ENCODE measurements at regions not wholly inside any gene's neighbourhood (a gene's known extent, or its start where the extent isn't known, plus 50 kb on each side); places are given as distances from the start of the nearest gene placed in this dataset.

GRCh38 chr10:76631036-76631670, 1006.5 kb downstream of the KCNMA1 start:
- Mint-ChIP-seq H3K9me3 (ENCODE audit: insufficient read depth) (no peaks in the 10 kb centered on the region), H3K4me1 (no peaks in the 10 kb centered on the region), H3K27ac (no peak overlapping the region), H3K27me3 (no peaks in the 10 kb centered on the region), H3K4me3 (no peak overlapping the region)
- intact Hi-C loops (cut with micrococcal nuclease), result no loop called here
- ChIA-PET CTCF (interaction anchor here (1.0 kb wide), 1 partner anchor 10 kb away, joined by 3 read pairs; no protein-coding TSS in a partner anchor), POLR2A (no interaction called here)
- Histone ChIP-seq H3K79me2 (ENCODE audit: control insufficient read depth, insufficient read depth, low read length) (no peaks in the 10 kb centered on the region), H3K36me3 (replicated peaks in 1 of 2; ENCODE audit: control extremely low read depth in 1 of 2, control insufficient read depth in 1 of 2, extremely low read depth in 1 of 2, insufficient read depth in 2 of 2, low read length in 1 of 2) (no peaks in the 10 kb centered on the region), H3K4me3 (ENCODE audit: control extremely low read depth in 1 of 5, extremely low read depth in 1 of 5, insufficient read depth in 1 of 5, low read depth in 2 of 5, low read length in 4 of 5) (no peak overlapping the region), H3K9ac (ENCODE audit: low read length) (no peak overlapping the region), H3K27ac (ENCODE audit: low read length in 2 of 2) (no peak overlapping the region), H2AFZ (ENCODE audit: insufficient read depth, low read depth, low read length, poor library complexity, severe bottlenecking) (no peak overlapping the region), H3K4me1 (ENCODE audit: control insufficient read depth in 2 of 2, insufficient read depth in 2 of 2, low read length in 2 of 2) (no peaks in the 10 kb centered on the region), H3K27me3 (replicated peaks in 1 of 4; ENCODE audit: control extremely low read depth in 1 of 4, control insufficient read depth in 3 of 4, insufficient read depth in 4 of 4, low read length in 3 of 4) (no peaks in the 10 kb centered on the region), H4K20me1 (ENCODE audit: control insufficient read depth, insufficient read depth, low read length, poor library complexity, severe bottlenecking) (no peaks in the 10 kb centered on the region), H3K4me2 (replicated peaks; ENCODE audit: low read depth, low read length, poor library complexity, severe bottlenecking) (no peak overlapping the region), H3K9me3 (ENCODE audit: control extremely low read depth in 1 of 3, control insufficient read depth in 2 of 3, insufficient read depth in 1 of 3, low read length in 2 of 3) (no peaks in the 10 kb centered on the region)
- DNase-seq (no peak), ATAC-seq (ENCODE audit: low read depth) (no peak)
- 93% methylated on average over 3 of the region's 5 CpGs for WGBS (ENCODE audit: insufficient coverage)
- TF ChIP-seq EZH2 (IDR thresholded peaks at IDR 0.05; ENCODE audit: borderline replicate concordance, insufficient read depth, low read depth, low read length, poor library complexity, severe bottlenecking), result no peak
- TF ChIP-seq CTCF (IDR thresholded peaks at IDR 0.05), result no peak

- no peak overlapping the region for H2AFZ ChIP-seq (ENCODE audit: insufficient read depth, low read depth, low read length, poor library complexity, severe bottlenecking)
- no CpG with 5 or more reads among the region's 1 CpG for WGBS (ENCODE audit: insufficient coverage)
- peaks cover 5% of the 10 kb centered on the region for H3K4me1 Mint-ChIP-seq
- H4K20me1 ChIP-seq (ENCODE audit: control insufficient read depth, insufficient read depth, low read length, poor library complexity, severe bottlenecking), result no peaks in the 10 kb centered on the region
- POLR2A ChIA-PET, result no interaction called here
- H3K27ac ChIP-seq (ENCODE audit: low read length in 2 of 2), result no peak overlapping the region
- intact Hi-C loops (cut with micrococcal nuclease), result no loop called here
- no peaks in the 10 kb centered on the region for H3K27me3 Mint-ChIP-seq
- no peak overlapping the region for H3K27ac Mint-ChIP-seq
- H3K9me3 Mint-ChIP-seq (ENCODE audit: insufficient read depth), result no peaks in the 10 kb centered on the region
- no peaks in the 10 kb centered on the region for H3K36me3 ChIP-seq (replicated peaks in 1 of 2; ENCODE audit: control extremely low read depth in 1 of 2, control insufficient read depth in 1 of 2, extremely low read depth in 1 of 2, insufficient read depth in 2 of 2, low read length in 1 of 2)
- H3K4me3 Mint-ChIP-seq, result no peak overlapping the region
- H3K4me1 ChIP-seq (ENCODE audit: control insufficient read depth in 2 of 2, insufficient read depth in 2 of 2, low read length in 2 of 2), result peaks cover 0 to 8% of the 10 kb centered on the region in 2 donors
- no peak overlapping the region for H3K9ac ChIP-seq (ENCODE audit: low read length)
- no peak overlapping the region for H3K4me3 ChIP-seq (ENCODE audit: control extremely low read depth in 1 of 5, extremely low read depth in 1 of 5, insufficient read depth in 1 of 5, low read depth in 2 of 5, low read length in 4 of 5)
- TF ChIP-seq EZH2 (IDR thresholded peaks at IDR 0.05; ENCODE audit: borderline replicate concordance, insufficient read depth, low read depth, low read length, poor library complexity, severe bottlenecking) (no peak), CTCF (IDR thresholded peaks at IDR 0.05) (no peak)
- DNase-seq, result no peak
- no peak for ATAC-seq (ENCODE audit: low read depth)
- no peaks in the 10 kb centered on the region for H3K9me3 ChIP-seq (ENCODE audit: control extremely low read depth in 1 of 3, control insufficient read depth in 2 of 3, insufficient read depth in 1 of 3, low read length in 2 of 3)
- CTCF ChIA-PET, result no interaction called here
- no peaks in the 10 kb centered on the region for H3K79me2 ChIP-seq (ENCODE audit: control insufficient read depth, insufficient read depth, low read length)
- no peak overlapping the region for H3K4me2 ChIP-seq (replicated peaks; ENCODE audit: low read depth, low read length, poor library complexity, severe bottlenecking)
- H3K27me3 ChIP-seq (replicated peaks in 1 of 4; ENCODE audit: control extremely low read depth in 1 of 4, control insufficient read depth in 3 of 4, insufficient read depth in 4 of 4, low read length in 3 of 4), result no peaks in the 10 kb centered on the region
Observed at GRCh38 chr10:76628801-76629200, 1008.8 kb downstream of the KCNMA1 start.

Data from B cell (primary cell).